Breast epithelium (tissue), 3 donors: ENCODE measurements at regions not wholly inside any gene's neighbourhood (a gene's known extent, or its start where the extent isn't known, plus 50 kb on each side); places are given as distances from the start of the nearest gene placed in this dataset.
"Not testable (repeated sequence)": the region's sequence is repeated elsewhere in the genome, so short reads cannot be mapped to it uniquely, and the experiment has no call there.

Experiments
- POLR2A ChIP-seq: fragments of 450-650 bp; IDR thresholded peaks from one replicate; pipeline ENCODE4 v1.6.1; 2016; ENCODE audit warnings: antibody characterized with exemption, mild to moderate bottlenecking, moderate library complexity
- TF ChIP-seq, protein P1 (sequence below), 3 donors: fragments of 450-650 bp; IDR thresholded peaks; one replicate each; pipeline ENCODE4 v1.5.1; 2016 to 2017; ENCODE audit warnings: antibody characterized with exemption in 3 of 3, mild to moderate bottlenecking in 3 of 3, moderate library complexity in 3 of 3

DNA sequence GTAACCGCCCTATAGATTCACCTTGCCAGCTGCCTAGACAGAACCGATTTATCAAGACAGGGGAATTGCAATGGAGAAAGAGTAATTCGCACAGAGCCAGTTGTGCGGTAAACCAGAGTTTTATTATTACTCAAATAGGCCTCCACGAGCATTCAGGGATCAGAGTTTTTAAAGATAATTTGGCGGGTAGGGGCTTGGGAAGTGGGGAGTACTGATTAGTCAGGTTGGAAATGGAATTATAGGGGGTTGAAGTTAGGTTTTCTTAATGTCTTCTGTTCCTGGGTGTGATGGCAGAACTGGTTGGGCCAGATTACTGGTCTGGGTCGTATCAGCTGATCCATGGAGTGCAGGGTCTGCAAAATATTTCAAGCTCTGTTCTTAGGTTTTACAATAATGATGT, 756.9 kb upstream of the ADGRB3 start:
- TF ChIP-seq, protein P1, sequence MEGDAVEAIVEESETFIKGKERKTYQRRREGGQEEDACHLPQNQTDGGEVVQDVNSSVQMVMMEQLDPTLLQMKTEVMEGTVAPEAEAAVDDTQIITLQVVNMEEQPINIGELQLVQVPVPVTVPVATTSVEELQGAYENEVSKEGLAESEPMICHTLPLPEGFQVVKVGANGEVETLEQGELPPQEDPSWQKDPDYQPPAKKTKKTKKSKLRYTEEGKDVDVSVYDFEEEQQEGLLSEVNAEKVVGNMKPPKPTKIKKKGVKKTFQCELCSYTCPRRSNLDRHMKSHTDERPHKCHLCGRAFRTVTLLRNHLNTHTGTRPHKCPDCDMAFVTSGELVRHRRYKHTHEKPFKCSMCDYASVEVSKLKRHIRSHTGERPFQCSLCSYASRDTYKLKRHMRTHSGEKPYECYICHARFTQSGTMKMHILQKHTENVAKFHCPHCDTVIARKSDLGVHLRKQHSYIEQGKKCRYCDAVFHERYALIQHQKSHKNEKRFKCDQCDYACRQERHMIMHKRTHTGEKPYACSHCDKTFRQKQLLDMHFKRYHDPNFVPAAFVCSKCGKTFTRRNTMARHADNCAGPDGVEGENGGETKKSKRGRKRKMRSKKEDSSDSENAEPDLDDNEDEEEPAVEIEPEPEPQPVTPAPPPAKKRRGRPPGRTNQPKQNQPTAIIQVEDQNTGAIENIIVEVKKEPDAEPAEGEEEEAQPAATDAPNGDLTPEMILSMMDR (IDR thresholded peaks at IDR 0.05) = not testable (repeated sequence)
- TF ChIP-seq POLR2A = not testable (repeated sequence)
